Hepatocyte (in vitro differentiated cells): ENCODE measurements at regions not wholly inside any gene's neighbourhood (a gene's known extent, or its start where the extent isn't known, plus 50 kb on each side); places are given as distances from the start of the nearest gene placed in this dataset.
A peak's percentile ranks its signal among the peaks of the same experiment; 100 is the strongest.

ENCODE experiments used
- CTCF ChIP-seq: fragments of 200-600 bp; sonication (generic); IDR thresholded peaks from 2 replicates; pipeline ENCODE4 v1.5.1; 2016; ENCODE audit warnings: antibody characterized with exemption, mild to moderate bottlenecking; ENCODE audit not compliant: poor library complexity
- EZH2 ChIP-seq: fragments of 200-600 bp; sonication (generic); IDR thresholded peaks from 2 replicates; pipeline ENCODE4 v1.6.1; 2016; ENCODE audit warnings: antibody characterized with exemption, mild to moderate bottlenecking, borderline replicate concordance
- EZH2phosphoT487 ChIP-seq: fragments of 200-600 bp; sonication (generic); IDR thresholded peaks from one replicate; pipeline ENCODE4 v1.6.1; 2018; ENCODE audit warnings: antibody characterized with exemption, mild to moderate bottlenecking, low read depth, moderate library complexity; ENCODE audit not compliant: unreplicated experiment, severe bottlenecking

- TF ChIP-seq CTCF: peak; percentile 6
- TF ChIP-seq EZH2: no peak
- TF ChIP-seq EZH2phosphoT487: no peak
Observed at GRCh38 chr10:23981520-23982309, 227.2 kb upstream of the KIAA1217 start.
